ENCODE measurements at regions not wholly inside any gene's neighbourhood (a gene's known extent, or its start where the extent isn't known, plus 50 kb on each side); places are given as distances from the start of the nearest gene placed in this dataset.

- no peak overlapping the region for H3K4me3 ChIP-seq (replicated peaks in 1 of 2; ENCODE audit: low read depth in 2 of 2, low read length in 2 of 2)
- peak; percentile 73 for DNase-seq (ENCODE audit: low read depth in 2 of 2)
- TF ChIP-seq, protein P1, sequence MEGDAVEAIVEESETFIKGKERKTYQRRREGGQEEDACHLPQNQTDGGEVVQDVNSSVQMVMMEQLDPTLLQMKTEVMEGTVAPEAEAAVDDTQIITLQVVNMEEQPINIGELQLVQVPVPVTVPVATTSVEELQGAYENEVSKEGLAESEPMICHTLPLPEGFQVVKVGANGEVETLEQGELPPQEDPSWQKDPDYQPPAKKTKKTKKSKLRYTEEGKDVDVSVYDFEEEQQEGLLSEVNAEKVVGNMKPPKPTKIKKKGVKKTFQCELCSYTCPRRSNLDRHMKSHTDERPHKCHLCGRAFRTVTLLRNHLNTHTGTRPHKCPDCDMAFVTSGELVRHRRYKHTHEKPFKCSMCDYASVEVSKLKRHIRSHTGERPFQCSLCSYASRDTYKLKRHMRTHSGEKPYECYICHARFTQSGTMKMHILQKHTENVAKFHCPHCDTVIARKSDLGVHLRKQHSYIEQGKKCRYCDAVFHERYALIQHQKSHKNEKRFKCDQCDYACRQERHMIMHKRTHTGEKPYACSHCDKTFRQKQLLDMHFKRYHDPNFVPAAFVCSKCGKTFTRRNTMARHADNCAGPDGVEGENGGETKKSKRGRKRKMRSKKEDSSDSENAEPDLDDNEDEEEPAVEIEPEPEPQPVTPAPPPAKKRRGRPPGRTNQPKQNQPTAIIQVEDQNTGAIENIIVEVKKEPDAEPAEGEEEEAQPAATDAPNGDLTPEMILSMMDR (IDR thresholded peaks at IDR 0.05; ENCODE audit: low read depth, low read length): peak; percentile 93
Measured at GRCh38 chr4:167622481-167623240, 388.4 kb upstream of the SPOCK3 start.

- TF ChIP-seq, protein P1 (IDR thresholded peaks at IDR 0.05; ENCODE audit: low read depth, low read length): no peak
- DNase-seq (ENCODE audit: low read depth in 2 of 2): peak in 1 of 2 donors; percentile 9
Measured at GRCh38 chr4:167623241-167623572, 388.9 kb upstream of the SPOCK3 start.

DNA sequence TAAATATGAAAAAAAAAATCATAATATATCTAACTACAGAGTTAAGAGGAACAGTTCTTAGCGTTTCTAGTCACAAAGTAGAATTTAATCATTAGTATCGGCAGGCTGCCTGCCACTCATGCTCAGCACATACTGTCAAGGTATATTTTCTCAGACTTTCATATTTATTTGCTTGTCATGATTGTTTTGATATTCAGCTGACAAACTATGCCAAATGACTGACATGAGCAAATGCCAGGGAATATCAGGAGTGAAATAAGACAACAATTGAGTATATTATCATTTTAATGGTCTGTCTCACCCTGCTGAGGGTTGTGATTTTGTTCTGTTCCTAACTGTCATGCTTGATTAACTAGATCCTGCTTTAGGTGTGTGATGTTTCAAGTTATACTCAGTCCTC lies 395.0 kb upstream of the SPOCK3 start:
- DNase-seq (ENCODE audit: low read depth in 2 of 2): no peak
- TF ChIP-seq, protein P1 (IDR thresholded peaks at IDR 0.05; ENCODE audit: low read depth, low read length): no peak
- no peak overlapping the region for H3K4me3 ChIP-seq (replicated peaks in 1 of 2; ENCODE audit: low read depth in 2 of 2, low read length in 2 of 2)

More at GRCh38 chr4:167623241-167623572, 388.9 kb upstream of the SPOCK3 start:
- H3K4me3 ChIP-seq (replicated peaks in 1 of 2; ENCODE audit: low read depth in 2 of 2, low read length in 2 of 2): no peak overlapping the region

DNA sequence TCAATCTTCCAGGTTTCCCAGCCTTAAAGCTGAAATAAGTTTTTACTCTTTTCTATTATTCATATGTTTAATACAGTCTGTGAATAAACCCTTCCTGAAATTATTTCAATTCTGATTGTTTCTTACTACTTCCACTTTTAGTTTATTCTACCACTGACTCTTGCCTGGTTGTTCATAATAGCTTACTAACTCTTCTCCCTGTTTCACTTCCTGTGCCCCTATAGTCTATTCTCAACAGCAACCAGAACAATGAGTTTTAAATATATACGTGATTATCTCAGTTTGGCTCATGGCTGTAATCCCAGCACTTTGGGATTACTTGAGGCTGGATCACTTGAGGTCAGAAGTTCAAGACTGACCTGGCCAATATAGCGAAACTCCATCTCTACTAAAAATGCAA lies 408.0 kb upstream of the SPOCK3 start:
- DNase-seq (ENCODE audit: low read depth in 2 of 2): peak; percentile 1 to 3
- TF ChIP-seq, protein P1 (IDR thresholded peaks at IDR 0.05; ENCODE audit: low read depth, low read length): no peak

GRCh38 chr4:167645358-167645757 lies 411.1 kb upstream of the SPOCK3 start:
- no peak for DNase-seq (ENCODE audit: low read depth in 2 of 2)
- TF ChIP-seq, protein P1 (IDR thresholded peaks at IDR 0.05; ENCODE audit: low read depth, low read length): no peak
- H3K4me3 ChIP-seq (replicated peaks in 1 of 2; ENCODE audit: low read depth in 2 of 2, low read length in 2 of 2): no peak overlapping the region

More for the DNA sequence above, 408.0 kb upstream of the SPOCK3 start:
- no peak overlapping the region for H3K4me3 ChIP-seq (replicated peaks in 1 of 2; ENCODE audit: low read depth in 2 of 2, low read length in 2 of 2)

GRCh38 chr4:167652267-167652666 lies 418.0 kb upstream of the SPOCK3 start:
- no peak overlapping the region for H3K4me3 ChIP-seq (replicated peaks in 1 of 2; ENCODE audit: low read depth in 2 of 2, low read length in 2 of 2)
- DNase-seq (ENCODE audit: low read depth in 2 of 2): no peak
- TF ChIP-seq, protein P1 (IDR thresholded peaks at IDR 0.05; ENCODE audit: low read depth, low read length): no peak

All from cardiac fibroblast (primary cell).